ENCODE measurements at regions not wholly inside any gene's neighbourhood (a gene's known extent, or its start where the extent isn't known, plus 50 kb on each side); places are given as distances from the start of the nearest gene placed in this dataset.

DNA sequence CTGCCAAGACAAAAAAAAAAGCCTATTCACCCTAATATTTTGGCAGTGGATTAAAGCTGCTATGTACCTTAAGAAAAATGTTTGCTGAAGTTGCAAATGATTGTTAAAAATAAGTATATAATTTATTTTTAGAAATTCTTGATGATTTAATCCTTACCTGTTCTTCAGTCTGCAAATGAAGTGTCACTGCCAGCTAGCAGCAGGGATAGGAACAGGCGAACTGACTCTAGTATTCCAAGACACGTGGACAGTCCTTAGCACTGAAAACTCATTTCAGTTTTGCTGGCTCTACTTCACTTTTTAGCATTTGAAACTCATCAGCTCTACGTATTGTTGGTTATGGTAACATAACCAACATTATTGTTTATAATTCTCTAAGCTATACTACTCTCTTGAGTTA, 204.4 kb upstream of the ID4 start:
- Histone ChIP-seq H3K9me1 (replicated peaks; ENCODE audit: control insufficient read depth, extremely low read depth, insufficient read depth, low read length) (no peaks in the 10 kb centered on the region), H2AFZ (ENCODE audit: low read depth, low read length) (no peak overlapping the region), H4K20me1 (replicated peaks; ENCODE audit: control insufficient read depth, extremely low read depth, insufficient read depth, low read length) (no peaks in the 10 kb centered on the region), H3K4me3 (replicated peaks in 1 of 3; ENCODE audit: insufficient read depth in 1 of 3, low read depth in 1 of 3, low read length in 3 of 3) (no peak overlapping the region), H3K9ac (replicated peaks; ENCODE audit: extremely low read depth, insufficient read depth, low read length) (no peak overlapping the region), H3K27me3 (ENCODE audit: control insufficient read depth in 2 of 2, insufficient read depth in 2 of 2, low read length in 2 of 2) (no peaks in the 10 kb centered on the region), H3K36me3 (ENCODE audit: control insufficient read depth in 2 of 2, extremely low read depth in 1 of 2, insufficient read depth in 2 of 2, low read length in 2 of 2) (no peaks in the 10 kb centered on the region), H3K4me1 (ENCODE audit: control insufficient read depth, extremely low read depth, insufficient read depth, low read length) (no peaks in the 10 kb centered on the region), H3K4me2 (ENCODE audit: insufficient read depth, low read length) (no peak overlapping the region), H3K27ac (ENCODE audit: insufficient read depth, low read depth, low read length) (no peak overlapping the region), H3K79me2 (ENCODE audit: control insufficient read depth, insufficient read depth, low read length) (no peaks in the 10 kb centered on the region), H3K9me3 (replicated peaks; ENCODE audit: control insufficient read depth, insufficient read depth, low read length) (peaks cover 2% of the 10 kb centered on the region)
- BruUV-seq (replicated peaks): no TSS peak
- FAIRE-seq: no peak
- dilution Hi-C loops (cut with MboI; ENCODE audit: extremely low pct_ligation_motif_present, low sequenced_read_pairs) (no loop called here), intact Hi-C loops (cut with micrococcal nuclease) (no loop called here)
- no peak for DNase-seq (ENCODE audit: low read depth, low spot score)
- ChIA-PET POLR2A (no interaction called here), CTCF (no interaction called here)
- TF ChIP-seq POLR2A (IDR thresholded peaks at IDR 0.05; ENCODE audit: low read depth, low read length) (no peak), GATA2 (IDR thresholded peaks at IDR 0.05; ENCODE audit: insufficient read depth, insufficient read length, low read depth, low read length) (no peak), JUN (IDR thresholded peaks at IDR 0.05; ENCODE audit: borderline replicate concordance, insufficient read depth, insufficient read length, low read depth) (no peak), FOS (IDR thresholded peaks at IDR 0.05; ENCODE audit: borderline replicate concordance, insufficient read depth, low read length) (no peak)

DNA sequence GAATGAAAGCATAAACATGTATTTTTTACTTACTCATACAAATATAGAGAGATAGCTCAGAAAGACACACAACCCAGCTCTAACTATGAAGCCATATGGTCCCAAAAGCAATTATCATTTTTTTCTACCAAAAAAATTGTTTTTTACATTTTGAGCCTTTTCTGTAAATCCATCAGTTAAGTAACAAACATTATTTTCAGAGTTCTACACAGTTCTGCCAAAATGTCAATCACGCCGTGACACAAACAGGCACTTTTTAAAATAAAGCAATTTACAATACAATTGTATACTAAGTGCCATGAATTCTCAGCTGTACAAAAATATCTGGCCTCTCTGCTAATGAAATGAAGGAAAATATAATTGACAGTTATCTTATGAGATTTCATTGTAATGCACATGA, 201.4 kb upstream of the ID4 start:
- H3K79me2 ChIP-seq (ENCODE audit: control insufficient read depth, insufficient read depth, low read length): no peaks in the 10 kb centered on the region
- H2AFZ ChIP-seq (ENCODE audit: low read depth, low read length): no peak overlapping the region
- H3K4me3 ChIP-seq (replicated peaks in 1 of 3; ENCODE audit: insufficient read depth in 1 of 3, low read depth in 1 of 3, low read length in 3 of 3): no peak overlapping the region
- H3K27me3 ChIP-seq (ENCODE audit: control insufficient read depth in 2 of 2, insufficient read depth in 2 of 2, low read length in 2 of 2): no peaks in the 10 kb centered on the region
- intact Hi-C loops (cut with micrococcal nuclease): no loop called here
- H3K36me3 ChIP-seq (ENCODE audit: control insufficient read depth in 2 of 2, extremely low read depth in 1 of 2, insufficient read depth in 2 of 2, low read length in 2 of 2): no peaks in the 10 kb centered on the region
- H3K9me1 ChIP-seq (replicated peaks; ENCODE audit: control insufficient read depth, extremely low read depth, insufficient read depth, low read length): no peaks in the 10 kb centered on the region
- H3K27ac ChIP-seq (ENCODE audit: insufficient read depth, low read depth, low read length): no peak overlapping the region
- H3K4me1 ChIP-seq (ENCODE audit: control insufficient read depth, extremely low read depth, insufficient read depth, low read length): no peaks in the 10 kb centered on the region
- TF ChIP-seq MYC (IDR thresholded peaks at IDR 0.05; ENCODE audit: low read depth, low read length): no peak
- TF ChIP-seq EZH2 (IDR thresholded peaks at IDR 0.05; ENCODE audit: borderline replicate concordance, low read depth, low read length, severe bottlenecking): no peak
- no peak for TF ChIP-seq GATA2 (IDR thresholded peaks at IDR 0.05; ENCODE audit: insufficient read depth, insufficient read length, low read depth, low read length)
- TF ChIP-seq, protein P1, sequence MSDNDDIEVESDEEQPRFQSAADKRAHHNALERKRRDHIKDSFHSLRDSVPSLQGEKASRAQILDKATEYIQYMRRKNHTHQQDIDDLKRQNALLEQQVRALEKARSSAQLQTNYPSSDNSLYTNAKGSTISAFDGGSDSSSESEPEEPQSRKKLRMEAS (IDR thresholded peaks at IDR 0.05; ENCODE audit: insufficient read depth, insufficient read length): no peak
- no peak for TF ChIP-seq POLR2A (IDR thresholded peaks at IDR 0.05; ENCODE audit: low read depth, low read length)
- no peak for TF ChIP-seq JUN (IDR thresholded peaks at IDR 0.05; ENCODE audit: borderline replicate concordance, insufficient read depth, insufficient read length, low read depth)
- TF ChIP-seq FOS (IDR thresholded peaks at IDR 0.05; ENCODE audit: borderline replicate concordance, insufficient read depth, low read length): no peak
- TF ChIP-seq POLR2AphosphoS5 (IDR thresholded peaks at IDR 0.05; ENCODE audit: insufficient read depth, low read depth, low read length): no peak
- TF ChIP-seq, protein P2, sequence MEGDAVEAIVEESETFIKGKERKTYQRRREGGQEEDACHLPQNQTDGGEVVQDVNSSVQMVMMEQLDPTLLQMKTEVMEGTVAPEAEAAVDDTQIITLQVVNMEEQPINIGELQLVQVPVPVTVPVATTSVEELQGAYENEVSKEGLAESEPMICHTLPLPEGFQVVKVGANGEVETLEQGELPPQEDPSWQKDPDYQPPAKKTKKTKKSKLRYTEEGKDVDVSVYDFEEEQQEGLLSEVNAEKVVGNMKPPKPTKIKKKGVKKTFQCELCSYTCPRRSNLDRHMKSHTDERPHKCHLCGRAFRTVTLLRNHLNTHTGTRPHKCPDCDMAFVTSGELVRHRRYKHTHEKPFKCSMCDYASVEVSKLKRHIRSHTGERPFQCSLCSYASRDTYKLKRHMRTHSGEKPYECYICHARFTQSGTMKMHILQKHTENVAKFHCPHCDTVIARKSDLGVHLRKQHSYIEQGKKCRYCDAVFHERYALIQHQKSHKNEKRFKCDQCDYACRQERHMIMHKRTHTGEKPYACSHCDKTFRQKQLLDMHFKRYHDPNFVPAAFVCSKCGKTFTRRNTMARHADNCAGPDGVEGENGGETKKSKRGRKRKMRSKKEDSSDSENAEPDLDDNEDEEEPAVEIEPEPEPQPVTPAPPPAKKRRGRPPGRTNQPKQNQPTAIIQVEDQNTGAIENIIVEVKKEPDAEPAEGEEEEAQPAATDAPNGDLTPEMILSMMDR (IDR thresholded peaks at IDR 0.05; ENCODE audit: extremely low read depth in 1 of 2, insufficient read depth in 1 of 2, low read depth in 1 of 2, low read length in 2 of 2): no peak
- DNase-seq (ENCODE audit: low read depth, low spot score) (no peak), FAIRE-seq (no peak)
- BruUV-seq (replicated peaks): no TSS peak
- H3K9me3 ChIP-seq (replicated peaks; ENCODE audit: control insufficient read depth, insufficient read depth, low read length): peaks cover 7% of the 10 kb centered on the region
- no peaks in the 10 kb centered on the region for H4K20me1 ChIP-seq (replicated peaks; ENCODE audit: control insufficient read depth, extremely low read depth, insufficient read depth, low read length)
- no peak overlapping the region for H3K4me2 ChIP-seq (ENCODE audit: insufficient read depth, low read length)
- CTCF ChIA-PET: no interaction called here
- dilution Hi-C loops (cut with MboI; ENCODE audit: extremely low pct_ligation_motif_present, low sequenced_read_pairs): no loop called here
- POLR2A ChIA-PET: no interaction called here
- H3K9ac ChIP-seq (replicated peaks; ENCODE audit: extremely low read depth, insufficient read depth, low read length): no peak overlapping the region

Data from endothelial cell of umbilical vein (primary cell).